Ectodermal cell (in vitro differentiated cells): ENCODE measurements at regions not wholly inside any gene's neighbourhood (a gene's known extent, or its start where the extent isn't known, plus 50 kb on each side); places are given as distances from the start of the nearest gene placed in this dataset.
"Not testable (repeated sequence)": the region's sequence is repeated elsewhere in the genome, so short reads cannot be mapped to it uniquely, and the experiment has no call there.

Source experiments
- H3K27ac ChIP-seq: 2 replicates; pipeline ENCODE4 v1.7.0; 2013; ENCODE audit warnings: mild to moderate bottlenecking, low read depth, low read length; ENCODE audit not compliant: insufficient read depth, poor library complexity, severe bottlenecking
- H3K27me3 ChIP-seq: 2 replicates; pipeline ENCODE4 v1.7.0; 2013; ENCODE audit warnings: mild to moderate bottlenecking, low read length; ENCODE audit not compliant: insufficient read depth, control insufficient read depth, poor library complexity, severe bottlenecking
- H3K36me3 ChIP-seq: one replicate; pipeline ENCODE4 v1.7.0; 2013; ENCODE audit warnings: low read length; ENCODE audit not compliant: control insufficient read depth, insufficient read depth
- H3K4me1 ChIP-seq: one replicate; pipeline ENCODE4 v1.7.0; 2013; ENCODE audit warnings: low read length; ENCODE audit not compliant: control insufficient read depth, insufficient read depth
- H3K4me3 ChIP-seq: 2 replicates; pipeline ENCODE4 v1.7.0; 2013; ENCODE audit warnings: low read depth, low read length, control low read depth; ENCODE audit not compliant: insufficient read depth
- H3K9me3 ChIP-seq: 2 replicates; pipeline ENCODE4 v1.7.0; 2013; ENCODE audit warnings: mild to moderate bottlenecking, low read length, moderate library complexity; ENCODE audit not compliant: control insufficient read depth
- WGBS, 2 experiments: methylation state at CpG; one replicate each; pipeline ENCODE4 v1.1.7; 2013; ENCODE audit warnings: missing lambda C conversion rate in 2 of 2; 5-methylcytosine and 5-hydroxymethylcytosine counted together

GRCh38 chr4:33740871-33741270 lies 2503.4 kb downstream of the ARAP2 start:
- not testable (repeated sequence) for H3K9me3 ChIP-seq, H3K27ac ChIP-seq, H3K4me1 ChIP-seq, H3K36me3 ChIP-seq, H3K4me3 ChIP-seq, H3K27me3 ChIP-seq
- WGBS, 2 experiments = 92 to 95% methylated on average over 5 of the region's 5 CpGs

- WGBS, 2 experiments = 96 to 97% methylated on average over 2 of the region's 2 CpGs
- no peak overlapping the region for H3K4me3 ChIP-seq
- H3K27me3 ChIP-seq = no peaks in the 10 kb centered on the region
- no peak overlapping the region for H3K27ac ChIP-seq
- H3K36me3 ChIP-seq = no peaks in the 10 kb centered on the region
- no peaks in the 10 kb centered on the region for H3K9me3 ChIP-seq
- no peaks in the 10 kb centered on the region for H3K4me1 ChIP-seq
Observed at GRCh38 chr4:33746979-33747378, 2497.3 kb downstream of the ARAP2 start.

GRCh38 chr4:33751050-33751449 lies 2493.3 kb downstream of the ARAP2 start:
- no peaks in the 10 kb centered on the region for H3K36me3 ChIP-seq
- WGBS, 2 experiments = 91 to 95% methylated on average over 2 to 3 of the region's 3 CpGs
- no peak overlapping the region for H3K4me3 ChIP-seq
- H3K27me3 ChIP-seq = no peaks in the 10 kb centered on the region
- no peak overlapping the region for H3K27ac ChIP-seq
- H3K9me3 ChIP-seq = no peaks in the 10 kb centered on the region
- no peaks in the 10 kb centered on the region for H3K4me1 ChIP-seq

GRCh38 chr4:33772582-33772981 lies 2471.7 kb downstream of the ARAP2 start:
- Histone ChIP-seq H3K27me3 (no peaks in the 10 kb centered on the region), H3K9me3 (no peaks in the 10 kb centered on the region)
- 96 to 100% methylated on average over 2 of the region's 2 CpGs for WGBS, 2 experiments

GRCh38 chr4:33780952-33781791 lies 2463.1 kb downstream of the ARAP2 start:
- WGBS, 2 experiments = 96 to 98% methylated on average over 4 to 6 of the region's 6 CpGs
- no peaks in the 10 kb centered on the region for H3K4me1 ChIP-seq
- no peaks in the 10 kb centered on the region for H3K36me3 ChIP-seq
- no peak overlapping the region for H3K4me3 ChIP-seq
- no peaks in the 10 kb centered on the region for H3K9me3 ChIP-seq
- H3K27me3 ChIP-seq = no peaks in the 10 kb centered on the region
- H3K27ac ChIP-seq = no peak overlapping the region

More at GRCh38 chr4:33772582-33772981, 2471.7 kb downstream of the ARAP2 start:
- H3K4me3 ChIP-seq = no peak overlapping the region
- H3K36me3 ChIP-seq = no peaks in the 10 kb centered on the region
- no peaks in the 10 kb centered on the region for H3K4me1 ChIP-seq
- H3K27ac ChIP-seq = no peak overlapping the region

GRCh38 chr4:33785843-33786242 lies 2458.5 kb downstream of the ARAP2 start:
- H3K4me1 ChIP-seq = no peaks in the 10 kb centered on the region

GRCh38 chr4:33802578-33802977 lies 2441.7 kb downstream of the ARAP2 start:
- 88 to 95% methylated on average over 1 to 2 of the region's 2 CpGs for WGBS, 2 experiments
- Histone ChIP-seq H3K27me3 (no peaks in the 10 kb centered on the region), H3K4me1 (no peaks in the 10 kb centered on the region), H3K9me3 (no peaks in the 10 kb centered on the region), H3K36me3 (no peaks in the 10 kb centered on the region), H3K4me3 (no peak overlapping the region), H3K27ac (no peak overlapping the region)

More at GRCh38 chr4:33785843-33786242, 2458.5 kb downstream of the ARAP2 start:
- Histone ChIP-seq H3K36me3 (no peaks in the 10 kb centered on the region), H3K27ac (no peak overlapping the region), H3K4me3 (no peak overlapping the region), H3K9me3 (no peaks in the 10 kb centered on the region), H3K27me3 (no peaks in the 10 kb centered on the region)
- 100% methylated on average over 1 of the region's 2 CpGs for WGBS, 2 experiments

- H3K27ac ChIP-seq = no peak overlapping the region
- H3K27me3 ChIP-seq = no peaks in the 10 kb centered on the region
- no peaks in the 10 kb centered on the region for H3K36me3 ChIP-seq
- no peak overlapping the region for H3K4me3 ChIP-seq
- no peaks in the 10 kb centered on the region for H3K9me3 ChIP-seq
- no peaks in the 10 kb centered on the region for H3K4me1 ChIP-seq
Observed at GRCh38 chr4:33825685-33826084, 2418.6 kb downstream of the ARAP2 start.

- H3K36me3 ChIP-seq, H3K4me1 ChIP-seq: not testable (repeated sequence)
- WGBS, 2 experiments = no CpG with 5 or more reads among the region's 1 CpG
Observed at GRCh38 chr4:33829356-33829755, 2415.0 kb downstream of the ARAP2 start.

GRCh38 chr4:33831442-33832066 lies 2412.8 kb downstream of the ARAP2 start:
- Histone ChIP-seq H3K9me3 (no peaks in the 10 kb centered on the region), H3K27me3 (no peaks in the 10 kb centered on the region), H3K36me3 (no peaks in the 10 kb centered on the region), H3K4me3 (no peak overlapping the region), H3K4me1 (no peaks in the 10 kb centered on the region), H3K27ac (no peak overlapping the region)
- 92 to 93% methylated on average over 3 of the region's 3 CpGs for WGBS, 2 experiments

More at GRCh38 chr4:33829356-33829755, 2415.0 kb downstream of the ARAP2 start:
- H3K27ac ChIP-seq, H3K4me3 ChIP-seq, H3K9me3 ChIP-seq, H3K27me3 ChIP-seq: not testable (repeated sequence)
